MM.1S (cell line): ENCODE measurements at regions not wholly inside any gene's neighbourhood (a gene's known extent, or its start where the extent isn't known, plus 50 kb on each side); places are given as distances from the start of the nearest gene placed in this dataset.

Experiments used
- DNase-seq: peaks from one replicate; pipeline ENCODE4 v3.0.0-alpha.2; 2015
- H2AFZ ChIP-seq: fragments of 300-600 bp; sonication (generic); 2 replicates; pipeline ENCODE4 v1.6.0; 2016; ENCODE audit warnings: antibody characterized with exemption, low read length
- H3F3A ChIP-seq: fragments of 300-600 bp; sonication (generic); 2 replicates; pipeline ENCODE4 v1.6.1; 2016; ENCODE audit warnings: mild to moderate bottlenecking, antibody characterized with exemption, low read length, moderate library complexity, mixed read lengths; ENCODE audit not compliant: insufficient read depth
- H3K27ac ChIP-seq: fragments of 300-600 bp; sonication (generic); 2 replicates; pipeline ENCODE4 v1.5.1; 2016; ENCODE audit warnings: mild to moderate bottlenecking, low read length
- H3K27me3 ChIP-seq: fragments of 300-600 bp; sonication (generic); replicated peaks from 2 replicates; pipeline ENCODE4 v1.6.0; 2016; ENCODE audit warnings: low read length; ENCODE audit not compliant: insufficient read depth
- H3K36me3 ChIP-seq: fragments of 300-600 bp; sonication (generic); replicated peaks from 2 replicates; pipeline ENCODE4 v1.6.1; 2016; ENCODE audit warnings: mild to moderate bottlenecking, low read length, mixed read lengths; ENCODE audit not compliant: insufficient read depth
- H3K4me1 ChIP-seq: fragments of 300-600 bp; sonication (generic); 2 replicates; pipeline ENCODE4 v1.6.1; 2016; ENCODE audit warnings: low read length, mixed read lengths
- H3K4me2 ChIP-seq: fragments of 300-600 bp; sonication (generic); 2 replicates; pipeline ENCODE4 v1.6.0; 2016; ENCODE audit warnings: low read depth, low read length
- H3K4me3 ChIP-seq: fragments of 300-600 bp; sonication (generic); 2 replicates; pipeline ENCODE4 v1.5.1; 2016; ENCODE audit warnings: low read length, mixed read lengths
- H3K79me2 ChIP-seq: fragments of 300-600 bp; sonication (generic); 2 replicates; pipeline ENCODE4 v1.6.1; 2016; ENCODE audit warnings: mixed run types, low read length, mixed read lengths
- H3K9ac ChIP-seq: fragments of 300-600 bp; sonication (generic); 2 replicates; pipeline ENCODE4 v1.6.1; 2016; ENCODE audit warnings: low read length, mixed read lengths
- H3K9me2 ChIP-seq: fragments of 300-600 bp; sonication (generic); replicated peaks from 2 replicates; pipeline ENCODE4 v1.6.1; 2016; ENCODE audit warnings: mild to moderate bottlenecking, low read length, mixed read lengths; ENCODE audit not compliant: insufficient read depth
- H3K9me3 ChIP-seq: fragments of 300-600 bp; sonication (generic); replicated peaks from 2 replicates; pipeline ENCODE4 v1.6.1; 2016; ENCODE audit warnings: mild to moderate bottlenecking, low read length, mixed read lengths; ENCODE audit not compliant: insufficient read depth
- H4K20me1 ChIP-seq: fragments of 300-600 bp; sonication (generic); 2 replicates; pipeline ENCODE4 v1.6.1; 2016; ENCODE audit warnings: mild to moderate bottlenecking, low read length, moderate library complexity, mixed read lengths; ENCODE audit not compliant: insufficient read depth
- EZH2 ChIP-seq: fragments of 300-600 bp; sonication (generic); optimal IDR thresholded peaks from 2 replicates; pipeline ENCODE3; 2017; ENCODE audit warnings: low read depth, mild to moderate bottlenecking, antibody characterized with exemption, low read length, mixed read lengths
- EZH2phosphoT487 ChIP-seq: fragments of 300-600 bp; sonication (generic); IDR thresholded peaks from 2 replicates; pipeline ENCODE4 v1.6.1; 2018; ENCODE audit warnings: antibody characterized with exemption, low read length
- TF ChIP-seq, protein P1 (sequence below): fragments of 300-600 bp; sonication (generic); IDR thresholded peaks from 2 replicates; pipeline ENCODE4 v1.5.1; 2016; ENCODE audit warnings: antibody characterized with exemption, low read length, mixed read lengths

DNA sequence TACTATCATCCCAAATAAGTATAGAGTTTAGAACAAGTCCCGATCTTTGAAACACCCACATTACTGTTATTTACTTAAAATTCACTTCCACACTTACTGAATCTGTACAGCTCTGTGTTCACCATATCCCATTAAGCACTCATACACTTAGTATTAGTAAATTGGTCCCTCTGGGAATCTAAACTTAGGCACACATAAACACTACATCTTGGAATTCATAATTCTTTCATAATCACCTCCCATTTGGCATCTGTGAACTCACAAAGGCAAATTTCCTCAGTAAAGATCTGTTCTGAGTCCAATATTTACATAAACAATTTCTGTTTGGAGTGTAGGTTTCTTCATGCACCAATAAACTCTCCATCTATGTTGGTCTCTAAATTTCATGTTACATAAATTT lies 52.6 kb upstream of the PPARGC1A start:
- H2AFZ ChIP-seq = no peak overlapping the region
- H3K9me2 ChIP-seq = no peaks in the 10 kb centered on the region
- DNase-seq = no peak
- no peaks in the 10 kb centered on the region for H4K20me1 ChIP-seq
- no peak overlapping the region for H3K4me3 ChIP-seq
- TF ChIP-seq EZH2phosphoT487 = no peak
- no peak for TF ChIP-seq EZH2
- TF ChIP-seq, protein P1, sequence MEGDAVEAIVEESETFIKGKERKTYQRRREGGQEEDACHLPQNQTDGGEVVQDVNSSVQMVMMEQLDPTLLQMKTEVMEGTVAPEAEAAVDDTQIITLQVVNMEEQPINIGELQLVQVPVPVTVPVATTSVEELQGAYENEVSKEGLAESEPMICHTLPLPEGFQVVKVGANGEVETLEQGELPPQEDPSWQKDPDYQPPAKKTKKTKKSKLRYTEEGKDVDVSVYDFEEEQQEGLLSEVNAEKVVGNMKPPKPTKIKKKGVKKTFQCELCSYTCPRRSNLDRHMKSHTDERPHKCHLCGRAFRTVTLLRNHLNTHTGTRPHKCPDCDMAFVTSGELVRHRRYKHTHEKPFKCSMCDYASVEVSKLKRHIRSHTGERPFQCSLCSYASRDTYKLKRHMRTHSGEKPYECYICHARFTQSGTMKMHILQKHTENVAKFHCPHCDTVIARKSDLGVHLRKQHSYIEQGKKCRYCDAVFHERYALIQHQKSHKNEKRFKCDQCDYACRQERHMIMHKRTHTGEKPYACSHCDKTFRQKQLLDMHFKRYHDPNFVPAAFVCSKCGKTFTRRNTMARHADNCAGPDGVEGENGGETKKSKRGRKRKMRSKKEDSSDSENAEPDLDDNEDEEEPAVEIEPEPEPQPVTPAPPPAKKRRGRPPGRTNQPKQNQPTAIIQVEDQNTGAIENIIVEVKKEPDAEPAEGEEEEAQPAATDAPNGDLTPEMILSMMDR = no peak
- no peaks in the 10 kb centered on the region for H3K9me3 ChIP-seq
- no peak overlapping the region for H3K4me2 ChIP-seq
- no peaks in the 10 kb centered on the region for H3F3A ChIP-seq
- no peaks in the 10 kb centered on the region for H3K79me2 ChIP-seq
- no peak overlapping the region for H3K9ac ChIP-seq
- no peaks in the 10 kb centered on the region for H3K36me3 ChIP-seq
- no peaks in the 10 kb centered on the region for H3K27me3 ChIP-seq
- no peak overlapping the region for H3K27ac ChIP-seq
- H3K4me1 ChIP-seq = no peaks in the 10 kb centered on the region
